Retina (tissue), 1 donor: ENCODE measurements at regions not wholly inside any gene's neighbourhood (a gene's known extent, or its start where the extent isn't known, plus 50 kb on each side); places are given as distances from the start of the nearest gene placed in this dataset.

Experiments
- DNase-seq: peaks from one replicate; pipeline ENCODE4 v3.0.0-alpha.2; 2016

DNA sequence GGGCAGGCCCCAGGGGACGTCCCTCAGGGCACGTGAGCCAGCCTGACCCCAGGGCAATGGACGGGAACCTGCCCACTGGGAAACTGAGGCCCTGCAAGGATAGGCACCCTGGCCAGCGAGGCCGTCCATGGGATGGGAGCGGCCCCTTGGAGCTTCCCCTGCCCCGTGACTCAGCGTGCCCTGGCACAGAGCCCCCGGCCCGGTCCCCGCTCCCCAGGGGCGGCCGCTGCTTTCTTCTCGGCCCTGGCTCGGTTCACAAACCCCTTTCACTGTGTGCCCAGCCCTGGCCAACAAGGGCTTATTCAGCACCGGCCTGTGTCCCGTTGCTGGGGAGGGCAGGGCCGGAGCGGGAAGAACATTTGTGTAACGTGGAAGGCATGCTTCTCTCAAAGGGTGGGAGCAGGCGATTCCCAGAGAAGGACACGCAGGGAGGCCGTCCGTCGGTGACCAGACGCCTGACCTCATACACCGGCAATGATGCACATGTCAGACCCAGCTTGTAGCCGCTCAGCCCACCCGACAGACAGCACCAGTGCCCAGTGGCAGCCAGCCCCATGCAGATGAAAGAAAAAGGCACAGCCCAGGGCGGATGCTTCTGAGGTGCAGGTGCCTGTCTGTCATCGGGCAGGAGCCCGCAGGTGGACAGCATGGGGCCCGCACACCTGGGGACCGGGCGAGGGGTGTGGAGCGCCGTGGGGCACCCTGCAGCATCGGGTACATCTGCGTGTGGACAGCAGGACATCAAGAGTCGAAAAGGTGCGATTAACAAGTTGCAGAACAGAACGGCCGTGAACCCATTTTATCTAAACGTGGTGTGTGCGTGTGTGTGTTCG lies 94.5 kb downstream of the PDGFA start:
- DNase-seq = no peak

DNA sequence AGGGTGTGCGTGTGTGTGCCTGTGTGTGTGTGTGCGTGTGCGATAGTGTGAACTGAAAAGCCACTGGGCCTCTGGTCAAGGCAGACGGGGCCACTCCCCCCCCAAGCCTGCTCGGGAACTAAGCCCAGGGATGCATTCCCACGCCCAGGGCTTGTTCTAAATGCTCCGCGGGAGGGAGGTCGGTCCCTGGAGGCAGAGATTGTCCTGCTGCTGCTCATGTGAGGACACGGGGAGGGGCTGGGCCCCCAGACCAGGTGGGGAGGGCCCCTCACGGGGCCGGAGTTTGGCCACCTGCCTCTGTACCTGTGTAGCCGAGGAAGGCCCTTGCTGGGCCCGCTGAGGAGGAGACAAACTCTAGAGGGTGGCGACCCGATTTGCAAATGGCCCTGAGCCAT lies 93.9 kb downstream of the PDGFA start:
- DNase-seq = no peak

DNA sequence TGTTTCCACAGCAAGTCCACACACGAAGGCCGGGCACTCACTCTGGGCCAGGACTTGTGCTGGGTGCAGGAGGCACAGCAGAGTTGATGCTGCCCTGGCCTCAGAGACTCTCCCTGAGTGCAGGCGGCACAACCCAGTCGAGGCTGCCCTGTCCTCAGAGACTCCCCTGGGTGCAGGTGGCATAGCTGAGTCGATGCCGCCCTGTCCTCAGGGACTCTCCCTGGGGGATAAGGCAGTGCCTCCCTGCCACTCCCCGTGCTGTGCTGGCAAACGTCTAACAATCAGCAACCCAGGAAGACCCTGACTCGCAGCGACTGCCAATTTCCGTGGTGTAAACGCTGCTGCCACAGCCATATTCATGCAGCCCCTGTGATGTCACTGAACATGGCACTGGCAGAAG lies 93.1 kb downstream of the PDGFA start:
- DNase-seq = no peak

DNA sequence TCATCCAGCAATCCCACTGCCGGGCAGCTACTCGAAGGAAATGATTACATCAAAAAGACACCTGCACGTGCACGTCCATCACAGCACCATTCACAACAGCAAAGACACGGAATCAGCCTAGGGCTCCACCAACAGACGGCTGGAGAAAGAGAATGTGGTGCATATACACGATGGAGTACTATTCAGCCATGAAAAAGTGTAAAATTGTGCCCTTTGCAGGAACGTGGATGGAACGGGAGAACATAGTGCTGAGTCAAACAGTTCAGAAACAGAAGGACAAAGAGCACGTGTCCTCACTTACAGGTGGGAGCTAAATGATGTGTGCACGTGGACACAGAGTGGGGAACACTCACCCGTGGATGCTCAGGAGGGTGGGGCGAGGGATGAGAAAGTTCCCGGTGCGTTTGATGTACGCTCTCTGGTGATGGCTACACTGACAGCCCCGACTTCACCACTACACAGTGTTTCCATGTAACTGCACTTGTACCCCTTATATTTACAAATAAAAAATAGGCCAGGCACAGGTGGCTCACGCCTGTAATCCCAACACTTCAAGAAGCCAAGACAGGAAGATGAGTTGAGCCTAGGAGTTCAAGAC lies 92.0 kb downstream of the PDGFA start:
- DNase-seq = no peak

DNA sequence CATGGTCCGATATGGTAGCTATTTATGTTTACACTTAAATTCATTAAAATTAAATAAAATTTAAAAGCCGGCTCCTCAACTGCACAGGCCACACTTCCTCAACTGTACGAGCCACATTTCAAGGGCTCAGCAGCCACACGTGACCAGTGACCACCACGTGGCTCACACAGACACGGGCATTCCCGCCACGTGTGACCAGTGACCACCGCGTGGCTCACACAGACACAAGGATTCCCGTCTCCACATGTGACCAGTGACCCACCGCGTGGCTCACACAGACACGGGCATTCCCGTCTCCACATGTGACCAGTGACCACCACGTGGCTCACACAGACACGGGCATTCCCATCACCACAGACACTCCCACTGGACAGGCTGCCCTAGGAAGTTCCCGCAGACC lies 91.3 kb downstream of the PDGFA start:
- DNase-seq = no peak

DNA sequence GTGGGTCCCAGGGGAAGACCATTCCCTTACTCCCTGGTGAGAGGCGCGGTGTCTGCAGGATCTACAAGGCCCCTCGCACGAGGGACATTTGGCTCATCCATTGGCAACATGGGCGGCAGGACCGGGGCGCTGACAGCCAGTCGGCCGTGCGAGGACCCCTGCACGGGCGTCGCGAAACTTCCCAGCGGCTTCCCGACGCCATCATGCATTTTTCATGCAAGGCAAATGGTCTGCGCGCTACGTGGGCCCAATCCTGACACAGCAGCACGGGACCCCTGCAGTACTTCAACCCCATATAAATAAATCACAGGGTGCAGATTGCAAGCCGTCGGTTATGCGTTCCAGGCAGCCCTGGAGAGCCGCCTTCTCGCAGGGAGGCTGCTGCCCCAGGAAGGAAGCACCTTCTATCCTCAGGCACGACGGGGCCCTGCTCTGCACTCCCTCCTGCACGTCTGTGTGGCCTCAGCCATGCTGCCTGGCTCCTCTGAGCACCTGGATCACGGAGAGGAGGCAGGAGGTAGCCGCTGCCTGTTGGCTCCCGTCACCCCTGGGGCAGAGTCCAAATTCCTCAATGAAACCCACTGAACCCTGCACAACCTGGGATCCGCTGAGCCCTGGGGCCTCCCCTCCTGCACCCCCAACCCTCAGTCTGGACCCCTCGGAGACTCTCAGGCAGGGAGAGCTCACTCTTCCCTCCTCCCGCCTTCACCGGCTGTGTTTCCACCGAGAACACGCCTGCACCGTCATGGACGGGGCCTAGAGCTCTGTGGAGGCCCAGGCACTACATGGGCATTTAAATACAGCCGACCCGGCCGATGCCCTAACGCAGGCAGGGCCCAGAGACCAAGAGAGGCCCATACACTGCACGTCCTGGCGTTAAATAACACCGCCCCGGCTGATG lies 90.5 kb downstream of the PDGFA start:
- DNase-seq = no peak

DNA sequence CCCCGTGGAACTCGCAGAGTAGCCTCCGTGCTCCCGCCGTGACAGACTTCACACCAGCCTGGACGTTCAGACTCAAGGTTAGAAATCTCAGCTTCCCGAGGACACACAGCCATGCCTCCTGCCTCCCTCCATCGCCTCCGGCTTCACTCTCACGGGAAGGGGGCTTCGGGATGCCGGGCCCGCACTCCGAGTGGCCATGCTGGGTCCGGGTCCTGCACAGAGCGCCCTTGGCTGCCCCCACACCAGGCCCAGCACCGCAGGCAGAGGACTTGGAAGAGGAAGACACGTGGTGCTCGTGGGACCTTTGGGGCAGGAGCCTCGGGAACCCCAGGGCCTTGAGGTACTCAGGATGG lies 89.8 kb downstream of the PDGFA start:
- DNase-seq = no peak

DNA sequence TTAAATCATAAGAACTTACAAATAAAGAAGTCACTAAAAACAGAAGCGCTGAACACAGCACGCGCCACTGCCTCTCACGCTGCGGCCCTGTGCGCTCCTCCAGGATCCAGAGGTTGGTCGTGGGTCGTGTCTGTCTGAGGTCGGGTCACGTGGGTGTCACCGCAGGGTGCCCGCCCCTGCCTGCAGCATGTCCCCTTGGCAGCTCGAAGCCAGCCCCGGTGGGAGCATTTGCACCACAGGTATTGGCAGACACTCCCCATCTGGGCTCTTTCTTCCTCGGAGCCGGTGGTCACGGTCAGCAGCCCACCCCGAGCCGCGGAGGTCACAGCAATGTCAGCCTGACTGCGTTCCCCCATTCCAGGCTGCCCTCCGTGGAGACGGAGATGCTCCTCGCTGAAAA lies 88.6 kb downstream of the PDGFA start:
- DNase-seq = no peak

DNA sequence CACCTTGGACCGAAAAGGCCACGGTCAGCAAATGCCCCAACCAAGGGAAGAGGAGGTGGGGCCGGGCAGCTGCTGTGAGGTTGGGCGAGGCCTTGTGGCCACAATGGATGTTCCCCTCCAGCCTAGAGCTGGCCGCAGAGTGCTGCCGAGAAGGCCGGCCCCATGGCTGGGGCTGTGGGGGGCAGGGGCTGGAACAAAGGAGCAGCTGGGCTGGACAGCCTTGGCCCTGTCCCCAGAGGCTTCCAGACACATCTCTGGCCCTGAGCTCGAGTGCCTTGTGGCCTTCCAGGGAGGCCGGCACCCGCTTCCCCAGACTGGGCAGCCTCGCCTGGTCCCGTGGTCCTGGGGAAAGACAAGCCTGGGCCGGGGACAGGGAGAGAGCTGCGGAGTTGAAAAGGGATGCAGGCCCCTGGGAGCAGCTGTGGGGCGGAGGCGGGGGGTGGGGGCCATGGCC lies 88.0 kb downstream of the PDGFA start:
- no peak for DNase-seq

DNA sequence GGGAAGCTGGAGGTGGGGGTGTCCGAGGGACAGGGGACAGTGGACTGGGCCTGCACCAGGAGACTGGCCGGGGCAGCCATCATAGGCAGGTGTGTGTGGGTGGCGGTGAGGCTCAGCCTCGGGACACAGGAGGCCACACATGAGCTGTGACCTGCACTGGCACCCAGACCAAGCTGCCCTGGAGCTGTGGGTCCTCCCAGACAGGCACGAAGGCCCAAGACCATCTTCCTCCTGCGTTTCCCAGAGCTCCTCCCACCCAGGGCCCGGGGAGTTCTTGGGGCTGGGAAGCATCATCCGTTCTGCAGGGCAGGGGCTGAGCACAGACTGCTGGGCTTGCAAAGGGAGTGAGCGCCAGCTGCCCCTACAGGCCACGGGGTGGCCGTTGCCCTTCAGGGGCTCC lies 87.4 kb downstream of the PDGFA start:
- no peak for DNase-seq

DNA sequence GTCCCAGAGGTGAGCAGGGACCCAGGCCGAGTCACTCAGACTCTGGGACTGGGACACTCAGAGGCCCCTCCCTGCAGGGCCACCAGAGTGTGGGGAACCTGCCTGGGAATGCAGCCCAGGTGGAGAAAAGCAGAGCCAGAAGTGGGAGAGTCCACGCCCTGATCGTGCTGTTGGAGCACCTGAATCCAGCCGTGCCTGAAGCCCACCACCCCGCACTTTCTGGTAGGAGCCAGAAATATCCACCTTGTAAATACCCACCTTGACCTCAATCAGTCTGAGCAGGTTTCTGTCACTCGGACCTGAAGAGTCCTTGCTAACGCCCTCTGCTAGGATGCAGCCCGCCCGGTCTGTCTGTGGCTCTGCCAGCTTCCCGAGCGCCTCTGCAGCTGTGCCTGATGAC lies 86.7 kb downstream of the PDGFA start:
- no peak for DNase-seq

DNA sequence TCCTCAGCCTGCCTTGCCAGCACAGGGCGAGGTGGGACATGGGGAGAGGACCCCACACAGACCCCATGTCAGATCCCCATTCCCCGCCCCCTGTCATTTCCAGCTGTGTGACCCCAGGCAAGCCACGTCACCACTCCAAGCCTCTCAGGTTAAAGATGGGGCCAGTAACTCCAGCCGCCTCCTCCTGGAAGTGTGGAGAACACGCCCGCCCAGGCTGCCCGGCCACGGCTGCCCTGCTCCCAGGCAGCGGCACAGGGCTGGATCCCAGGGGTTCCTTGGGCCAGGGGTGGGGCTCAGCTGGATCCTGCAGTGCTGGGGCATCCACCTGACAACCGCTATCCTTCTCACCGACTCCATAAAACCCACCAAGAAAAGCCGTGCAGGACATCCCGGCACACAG lies 86.1 kb downstream of the PDGFA start:
- DNase-seq = no peak

DNA sequence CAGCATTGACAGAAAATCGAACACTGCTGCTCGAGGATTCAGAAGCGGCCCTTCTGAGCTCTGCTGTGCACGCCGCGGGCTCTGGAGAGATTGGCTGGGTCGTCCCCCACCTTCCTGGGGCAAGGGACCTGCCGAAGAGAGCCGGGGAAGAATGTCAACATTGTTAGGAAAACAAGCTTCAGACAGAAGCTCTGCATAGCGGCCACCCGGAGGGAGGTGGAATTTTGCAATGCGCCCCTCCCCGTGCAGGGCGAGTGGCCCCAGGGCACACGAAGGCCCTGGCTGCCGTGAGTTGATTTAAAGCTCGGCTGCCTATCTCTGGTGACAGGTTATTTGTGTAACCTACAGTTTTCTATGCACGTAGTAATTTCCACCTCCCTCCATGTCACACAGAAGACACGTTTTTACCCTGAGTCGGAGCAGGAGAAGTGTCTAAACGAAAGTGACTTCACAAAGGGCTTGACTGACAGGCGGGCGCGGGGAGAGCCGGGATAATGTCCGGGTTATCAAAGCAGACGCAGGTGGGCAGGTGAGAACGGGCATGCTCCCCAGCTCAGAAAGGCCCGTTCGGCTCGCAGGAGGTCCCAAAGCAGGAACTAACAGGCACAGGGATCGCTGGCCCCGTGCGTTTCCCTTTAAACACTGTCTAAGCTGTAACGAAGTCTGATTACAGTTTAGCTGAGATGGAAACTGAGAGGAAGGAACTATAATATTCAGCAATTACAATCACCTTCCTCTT lies 84.6 kb downstream of the PDGFA start:
- DNase-seq = peak; percentile 65

DNA sequence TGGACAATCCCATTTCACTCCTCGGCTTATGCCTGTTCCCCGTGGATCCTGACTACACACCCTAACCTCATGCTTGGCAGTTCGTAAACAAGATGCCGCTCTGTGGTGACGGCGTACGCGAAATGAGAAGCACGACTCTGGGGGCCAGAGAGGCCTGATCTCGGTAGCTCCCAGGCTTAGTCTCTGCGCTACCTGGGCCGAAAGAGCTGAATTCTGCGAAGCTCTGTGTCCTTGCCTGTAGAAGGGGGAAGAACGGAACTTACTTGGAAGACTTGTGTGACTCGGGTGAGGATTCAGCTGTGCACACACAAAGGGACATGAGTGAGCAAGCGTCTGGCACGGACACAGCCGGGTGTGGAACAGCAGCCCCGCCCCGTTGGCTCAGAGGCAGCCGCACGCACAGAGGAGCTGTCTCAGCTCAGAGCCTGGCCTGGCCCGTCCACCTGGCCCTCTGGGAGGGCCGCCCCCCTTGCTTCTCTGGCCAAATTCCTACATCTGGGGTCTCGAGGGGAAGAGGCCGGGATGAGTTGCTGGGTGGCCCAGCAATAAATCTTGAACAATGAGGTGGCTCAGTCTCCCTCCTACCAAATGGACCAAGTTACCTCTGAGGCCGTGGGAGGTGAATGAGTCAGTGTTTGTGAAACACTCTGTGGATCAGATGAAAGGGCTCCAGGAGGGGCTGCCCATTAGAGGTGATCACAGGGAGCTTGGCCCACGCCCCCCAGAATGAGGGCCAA lies 83.8 kb downstream of the PDGFA start:
- no peak for DNase-seq

DNA sequence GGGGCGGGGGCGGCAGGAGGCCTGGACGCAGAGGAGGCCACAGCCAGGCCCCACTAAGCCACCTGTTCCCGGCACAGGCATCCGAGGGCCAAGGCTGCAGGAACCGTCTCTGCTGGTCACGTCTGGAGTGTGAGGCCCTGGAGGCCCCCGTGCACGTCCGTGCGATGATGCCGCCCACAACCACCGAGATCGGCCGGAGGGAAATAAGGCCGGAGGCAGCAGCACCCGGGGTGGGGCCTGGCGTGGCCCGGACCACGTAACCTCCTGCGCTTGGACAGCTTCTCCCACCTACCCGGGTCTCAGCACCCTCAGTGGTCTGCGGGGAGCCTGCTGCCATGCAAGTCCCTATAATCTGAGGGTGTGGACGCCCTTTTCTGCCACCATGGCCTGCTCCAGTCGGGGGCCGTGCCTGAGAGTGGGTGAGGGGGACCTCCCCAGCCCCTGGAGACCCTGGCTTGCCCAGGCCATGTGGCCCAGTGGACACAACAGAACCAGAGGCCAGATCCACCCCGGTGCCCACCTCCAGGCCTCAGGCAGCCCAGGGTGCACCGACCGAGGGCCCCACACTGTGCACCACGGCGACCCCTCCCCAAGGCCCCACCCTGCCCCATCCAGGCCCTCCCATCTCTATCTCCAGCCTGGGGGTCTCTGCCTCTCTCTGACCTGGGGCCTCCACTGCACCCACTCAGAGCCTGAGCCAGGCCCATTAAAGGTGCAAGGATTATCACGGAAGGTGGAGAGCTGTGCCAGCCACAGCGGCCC lies 83.1 kb downstream of the PDGFA start:
- DNase-seq = no peak

DNA sequence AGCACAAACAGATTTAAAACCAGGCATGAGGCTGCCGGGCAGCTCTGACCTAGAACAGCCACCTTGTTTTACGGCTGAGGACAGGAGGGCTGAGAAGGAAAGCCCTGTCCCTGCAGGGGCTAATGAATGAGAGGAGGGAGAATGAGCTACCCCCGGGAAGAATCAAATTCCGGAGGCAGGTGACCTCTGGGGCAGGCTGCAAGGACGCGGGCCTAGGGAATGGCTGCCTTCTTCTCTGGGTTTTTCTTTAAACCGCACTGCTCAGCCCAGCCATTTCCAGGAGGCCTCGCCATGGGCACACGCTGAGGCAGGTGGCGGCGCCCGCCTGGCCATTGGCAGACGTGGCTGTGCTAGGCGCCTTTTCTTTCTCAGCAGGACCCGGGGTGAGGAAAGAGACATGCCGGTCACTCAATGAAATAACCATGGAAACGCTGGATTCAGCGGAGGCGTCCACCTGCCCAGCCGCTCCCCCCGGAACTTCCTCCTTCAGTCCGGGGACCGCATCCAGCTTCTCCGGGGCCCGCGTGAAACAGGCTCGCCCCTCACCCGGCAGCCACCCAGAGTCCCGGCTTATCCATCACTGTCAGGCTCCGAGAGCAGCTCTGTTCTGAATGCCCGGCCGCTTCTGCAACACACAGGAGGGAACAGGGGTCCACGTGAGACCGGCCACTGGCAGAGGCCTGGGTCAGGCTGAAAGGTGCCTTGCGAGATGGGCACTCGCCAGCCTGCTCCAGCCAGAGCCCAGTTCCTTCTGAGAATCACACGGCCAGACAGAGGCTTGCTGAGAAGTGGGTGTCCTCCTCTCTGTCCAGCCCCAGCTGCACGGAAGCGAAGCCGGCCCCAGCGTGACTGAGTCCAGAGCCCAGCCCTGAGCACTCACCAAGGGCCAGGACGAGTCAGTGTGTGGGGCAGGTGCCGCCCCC lies 82.1 kb downstream of the PDGFA start:
- DNase-seq = peak; percentile 58

DNA sequence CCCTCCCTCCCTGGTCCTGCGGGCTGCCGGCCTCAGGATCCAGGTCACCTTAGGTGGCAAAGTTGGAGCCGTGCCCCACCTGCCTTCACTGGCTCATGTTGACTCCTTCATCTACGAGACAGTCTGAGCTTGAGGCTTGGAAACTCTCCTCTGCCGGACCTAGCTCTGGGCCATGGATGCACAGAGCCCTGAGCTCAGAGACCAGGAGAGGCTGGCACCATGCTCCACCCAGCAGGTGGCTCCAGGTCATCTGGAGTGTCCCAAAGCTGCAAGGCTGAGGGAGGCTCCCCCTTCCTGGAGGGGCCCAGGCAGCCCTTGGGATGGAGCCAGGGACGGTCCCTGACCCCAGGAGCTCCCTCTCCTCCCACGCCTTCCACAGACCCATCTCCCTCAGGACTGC lies 81.3 kb downstream of the PDGFA start:
- no peak for DNase-seq

DNA sequence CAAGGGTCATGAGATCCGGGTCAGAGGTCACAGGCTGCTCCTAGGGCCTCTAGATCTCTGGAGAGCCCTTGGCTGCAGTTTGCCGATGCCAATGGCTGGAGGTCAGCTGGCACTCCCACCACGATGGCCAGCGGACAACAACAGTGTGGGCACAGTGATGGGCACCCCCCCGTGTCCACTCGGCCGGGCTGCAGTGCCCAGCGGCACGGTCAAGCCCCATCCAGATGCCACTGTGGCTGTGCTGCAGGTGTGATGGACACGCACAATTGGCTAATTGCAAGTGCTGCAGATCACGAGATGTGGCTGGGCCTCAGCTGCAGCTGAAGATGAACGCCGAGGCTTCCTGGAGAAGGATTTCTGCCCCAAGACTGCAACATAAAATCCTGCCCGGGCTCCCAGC lies 80.7 kb downstream of the PDGFA start:
- no peak for DNase-seq

DNA sequence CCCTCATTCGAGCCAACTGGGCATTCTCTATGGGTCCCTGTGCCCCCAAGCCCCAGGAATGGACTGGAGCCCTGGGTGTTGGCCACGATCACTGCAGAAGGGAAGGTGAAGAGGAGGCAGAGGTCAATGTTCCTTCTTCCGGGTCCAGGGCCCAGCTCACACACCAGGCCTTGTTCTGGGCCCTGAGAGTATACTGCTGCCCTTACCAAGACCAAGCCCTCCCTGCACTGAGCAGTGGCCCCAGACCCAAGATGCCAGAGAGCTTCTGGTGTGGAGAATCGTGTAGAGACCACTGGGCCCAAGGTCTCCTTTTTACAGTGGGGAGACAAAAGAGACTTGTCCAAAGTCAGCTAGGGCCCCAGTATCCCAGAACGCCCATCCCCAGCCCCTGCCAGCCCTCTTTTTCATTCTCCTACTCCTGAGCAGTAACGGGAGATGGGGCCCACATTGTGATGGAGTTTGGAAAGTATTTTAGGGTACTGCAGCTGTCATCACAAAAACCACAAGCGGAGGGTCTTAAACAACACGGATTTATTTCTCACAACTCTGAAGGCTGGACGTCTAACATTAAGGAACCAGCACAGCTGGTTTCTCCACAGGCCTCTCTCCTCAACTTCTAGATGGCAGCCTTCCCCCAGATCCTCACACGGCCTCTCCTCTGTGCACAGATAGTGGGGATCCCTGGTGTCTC lies 79.4 kb downstream of the PDGFA start:
- no peak for DNase-seq
